ENCODE measurements at regions not wholly inside any gene's neighbourhood (a gene's known extent, or its start where the extent isn't known, plus 50 kb on each side); places are given as distances from the start of the nearest gene placed in this dataset.

GRCh38 chr16:26995522-26995921 lies 71.2 kb upstream of the C16orf82 start:
- H3K9me3 ChIP-seq = no peaks in the 10 kb centered on the region
- no peak overlapping the region for H3K27ac ChIP-seq
- H3K27me3 ChIP-seq = no peaks in the 10 kb centered on the region
- TF ChIP-seq POLR2A (IDR thresholded peaks at IDR 0.05) = no peak
- TF ChIP-seq, protein P1, sequence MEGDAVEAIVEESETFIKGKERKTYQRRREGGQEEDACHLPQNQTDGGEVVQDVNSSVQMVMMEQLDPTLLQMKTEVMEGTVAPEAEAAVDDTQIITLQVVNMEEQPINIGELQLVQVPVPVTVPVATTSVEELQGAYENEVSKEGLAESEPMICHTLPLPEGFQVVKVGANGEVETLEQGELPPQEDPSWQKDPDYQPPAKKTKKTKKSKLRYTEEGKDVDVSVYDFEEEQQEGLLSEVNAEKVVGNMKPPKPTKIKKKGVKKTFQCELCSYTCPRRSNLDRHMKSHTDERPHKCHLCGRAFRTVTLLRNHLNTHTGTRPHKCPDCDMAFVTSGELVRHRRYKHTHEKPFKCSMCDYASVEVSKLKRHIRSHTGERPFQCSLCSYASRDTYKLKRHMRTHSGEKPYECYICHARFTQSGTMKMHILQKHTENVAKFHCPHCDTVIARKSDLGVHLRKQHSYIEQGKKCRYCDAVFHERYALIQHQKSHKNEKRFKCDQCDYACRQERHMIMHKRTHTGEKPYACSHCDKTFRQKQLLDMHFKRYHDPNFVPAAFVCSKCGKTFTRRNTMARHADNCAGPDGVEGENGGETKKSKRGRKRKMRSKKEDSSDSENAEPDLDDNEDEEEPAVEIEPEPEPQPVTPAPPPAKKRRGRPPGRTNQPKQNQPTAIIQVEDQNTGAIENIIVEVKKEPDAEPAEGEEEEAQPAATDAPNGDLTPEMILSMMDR (IDR thresholded peaks at IDR 0.05) = no peak
- H3K36me3 ChIP-seq = no peaks in the 10 kb centered on the region
- no peak overlapping the region for H3K4me3 ChIP-seq (replicated peaks in 1 of 3)
- intact Hi-C loops (cut with DNase I) = no loop called here
- H3K4me1 ChIP-seq = no peaks in the 10 kb centered on the region
- 78 to 82% methylated on average over 4 of the region's 4 CpGs for WGBS, 2 donors
- no peak for DNase-seq

GRCh38 chr16:27005386-27005785 lies 61.3 kb upstream of the C16orf82 start:
- intact Hi-C loops (cut with DNase I) = no loop called here
- Histone ChIP-seq H3K36me3 (no peaks in the 10 kb centered on the region), H3K9me3 (no peaks in the 10 kb centered on the region), H3K4me3 (replicated peaks in 1 of 3) (no peak overlapping the region), H3K27ac (no peak overlapping the region), H3K27me3 (no peaks in the 10 kb centered on the region), H3K4me1 (no peaks in the 10 kb centered on the region)
- DNase-seq = no peak
- TF ChIP-seq POLR2A (IDR thresholded peaks at IDR 0.05) = no peak
- TF ChIP-seq, protein P1 (IDR thresholded peaks at IDR 0.05) = no peak
